ENCODE measurements at regions not wholly inside any gene's neighbourhood (a gene's known extent, or its start where the extent isn't known, plus 50 kb on each side); places are given as distances from the start of the nearest gene placed in this dataset.
"Not testable (repeated sequence)": the region's sequence is repeated elsewhere in the genome, so short reads cannot be mapped to it uniquely, and the experiment has no call there.

DNA sequence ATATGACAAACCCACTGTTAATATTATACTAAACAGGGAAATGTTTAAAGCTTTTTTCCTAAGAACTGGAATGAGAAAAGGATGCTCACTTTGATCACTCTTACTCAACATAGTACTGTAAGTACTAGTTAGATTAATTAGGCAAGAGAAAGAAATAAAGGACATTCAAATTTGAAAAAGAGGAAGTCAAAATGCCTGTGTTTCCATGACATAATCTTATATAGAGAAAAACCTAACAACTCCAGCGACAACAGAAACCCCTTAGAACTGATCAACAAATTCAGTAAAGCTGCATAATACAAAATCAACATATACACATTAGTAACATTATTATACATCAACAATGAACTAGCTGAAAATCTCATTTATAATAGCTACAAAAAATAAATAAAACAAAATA, 200.6 kb upstream of the ROBO1 start:
- Histone ChIP-seq H3K36me3 (replicated peaks in 1 of 2; ENCODE audit: insufficient read depth in 1 of 2, low read depth in 2 of 2) (no peaks in the 10 kb centered on the region), H3K4me1 (no peaks in the 10 kb centered on the region), H3K4me3 (no peak overlapping the region), H3K27me3 (no peaks in the 10 kb centered on the region), H3K27ac (no peak overlapping the region), H3K9me3 (no peaks in the 10 kb centered on the region)
- intact Hi-C loops (cut with DNase I) = no loop called here
- no peak for ATAC-seq
- DNase-seq = no peak
- WGBS, 2 donors = 67 to 68% methylated on average over 1 of the region's 1 CpG
- no peak for TF ChIP-seq POLR2A (IDR thresholded peaks at IDR 0.05)
- TF ChIP-seq, protein P1, sequence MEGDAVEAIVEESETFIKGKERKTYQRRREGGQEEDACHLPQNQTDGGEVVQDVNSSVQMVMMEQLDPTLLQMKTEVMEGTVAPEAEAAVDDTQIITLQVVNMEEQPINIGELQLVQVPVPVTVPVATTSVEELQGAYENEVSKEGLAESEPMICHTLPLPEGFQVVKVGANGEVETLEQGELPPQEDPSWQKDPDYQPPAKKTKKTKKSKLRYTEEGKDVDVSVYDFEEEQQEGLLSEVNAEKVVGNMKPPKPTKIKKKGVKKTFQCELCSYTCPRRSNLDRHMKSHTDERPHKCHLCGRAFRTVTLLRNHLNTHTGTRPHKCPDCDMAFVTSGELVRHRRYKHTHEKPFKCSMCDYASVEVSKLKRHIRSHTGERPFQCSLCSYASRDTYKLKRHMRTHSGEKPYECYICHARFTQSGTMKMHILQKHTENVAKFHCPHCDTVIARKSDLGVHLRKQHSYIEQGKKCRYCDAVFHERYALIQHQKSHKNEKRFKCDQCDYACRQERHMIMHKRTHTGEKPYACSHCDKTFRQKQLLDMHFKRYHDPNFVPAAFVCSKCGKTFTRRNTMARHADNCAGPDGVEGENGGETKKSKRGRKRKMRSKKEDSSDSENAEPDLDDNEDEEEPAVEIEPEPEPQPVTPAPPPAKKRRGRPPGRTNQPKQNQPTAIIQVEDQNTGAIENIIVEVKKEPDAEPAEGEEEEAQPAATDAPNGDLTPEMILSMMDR (IDR thresholded peaks at IDR 0.05) = no peak

DNA sequence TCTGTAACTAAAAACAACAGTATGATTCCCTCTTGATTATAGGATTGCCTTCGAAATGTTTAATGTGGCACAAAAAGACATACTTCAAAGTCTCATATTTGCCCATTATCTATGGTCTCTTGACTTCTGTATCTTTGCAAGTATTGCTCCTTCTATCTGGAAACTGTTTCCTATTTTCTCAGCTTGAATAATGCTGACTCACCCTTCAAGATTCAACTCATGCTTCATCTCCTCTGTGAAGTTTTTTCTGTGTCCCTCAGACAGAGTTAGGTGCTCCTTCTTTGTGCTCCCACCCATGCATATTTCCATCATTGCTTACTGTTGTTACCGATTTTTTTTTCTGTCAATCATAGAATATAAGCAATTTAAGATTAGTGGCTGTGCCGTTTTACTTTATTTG, 192.8 kb upstream of the ROBO1 start:
- 22 to 33% methylated on average over 3 of the region's 3 CpGs for WGBS, 2 donors
- H3K4me1 ChIP-seq = no peaks in the 10 kb centered on the region
- no peak overlapping the region for H3K27ac ChIP-seq
- H3K4me3 ChIP-seq = no peak overlapping the region
- TF ChIP-seq, protein P1 (IDR thresholded peaks at IDR 0.05) = no peak
- TF ChIP-seq POLR2A (IDR thresholded peaks at IDR 0.05) = no peak
- DNase-seq = no peak
- no peaks in the 10 kb centered on the region for H3K36me3 ChIP-seq (replicated peaks in 1 of 2; ENCODE audit: insufficient read depth in 1 of 2, low read depth in 2 of 2)
- no peaks in the 10 kb centered on the region for H3K27me3 ChIP-seq
- intact Hi-C loops (cut with DNase I) = no loop called here
- H3K9me3 ChIP-seq = no peaks in the 10 kb centered on the region
- ATAC-seq = no peak

DNA sequence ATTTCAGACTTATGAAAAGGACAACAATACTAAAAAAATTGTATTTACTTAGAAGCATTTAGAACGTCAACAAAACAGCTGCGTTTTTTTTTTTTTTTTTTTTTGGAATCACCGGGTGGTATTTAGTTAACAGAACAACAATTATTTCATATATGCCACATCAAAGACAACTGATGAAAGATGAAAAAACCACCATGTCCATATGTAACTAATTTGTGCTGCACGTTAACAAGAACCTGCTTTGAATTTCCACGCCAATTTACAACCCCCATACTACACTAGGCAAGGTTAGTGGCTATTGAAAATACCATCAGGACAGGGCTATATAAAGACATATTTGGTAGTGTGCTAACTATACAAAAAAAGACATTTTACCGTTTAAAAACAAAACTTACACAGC, 189.3 kb upstream of the ROBO1 start:
- intact Hi-C loops (cut with DNase I) = no loop called here
- DNase-seq (no peak), ATAC-seq (no peak)
- no peaks in the 10 kb centered on the region for H3K4me1 ChIP-seq
- H3K36me3 ChIP-seq (replicated peaks in 1 of 2; ENCODE audit: insufficient read depth in 1 of 2, low read depth in 2 of 2) = no peaks in the 10 kb centered on the region
- H3K4me3 ChIP-seq = no peak overlapping the region
- WGBS, 2 donors = 55% methylated on average over 6 of the region's 6 CpGs
- no peaks in the 10 kb centered on the region for H3K27me3 ChIP-seq
- no peak overlapping the region for H3K27ac ChIP-seq
- TF ChIP-seq POLR2A (IDR thresholded peaks at IDR 0.05) = no peak
- TF ChIP-seq, protein P1 (IDR thresholded peaks at IDR 0.05) = no peak
- H3K9me3 ChIP-seq = no peaks in the 10 kb centered on the region

DNA sequence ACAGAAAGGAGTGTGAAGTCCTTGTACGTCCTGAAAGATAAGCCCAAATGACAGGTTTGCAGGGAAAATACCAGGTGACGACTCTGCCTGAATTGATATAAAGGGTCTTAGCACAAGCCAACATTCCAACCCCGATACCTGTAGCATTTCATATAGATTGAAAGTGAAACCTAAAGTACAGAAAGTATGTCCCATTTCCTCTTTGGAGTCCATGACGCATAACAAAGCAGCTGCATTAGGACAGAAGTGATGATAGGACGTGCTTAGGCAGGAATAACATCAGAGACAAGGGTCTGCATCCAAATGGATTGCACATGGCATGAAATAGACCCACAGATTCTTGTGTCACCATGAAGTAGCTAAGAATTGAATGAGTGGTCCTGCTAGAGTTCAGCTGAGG, 187.0 kb upstream of the ROBO1 start:
- Histone ChIP-seq H3K4me1 (no peaks in the 10 kb centered on the region), H3K27ac (no peak overlapping the region), H3K4me3 (no peak overlapping the region), H3K36me3 (replicated peaks in 1 of 2; ENCODE audit: insufficient read depth in 1 of 2, low read depth in 2 of 2) (no peaks in the 10 kb centered on the region), H3K27me3 (no peaks in the 10 kb centered on the region), H3K9me3 (no peaks in the 10 kb centered on the region)
- TF ChIP-seq, protein P1 (IDR thresholded peaks at IDR 0.05) = no peak
- no peak for TF ChIP-seq POLR2A (IDR thresholded peaks at IDR 0.05)
- WGBS, 2 donors = 50 to 67% methylated on average over 5 of the region's 5 CpGs
- intact Hi-C loops (cut with DNase I) = no loop called here
- DNase-seq (no peak), ATAC-seq (no peak)

DNA sequence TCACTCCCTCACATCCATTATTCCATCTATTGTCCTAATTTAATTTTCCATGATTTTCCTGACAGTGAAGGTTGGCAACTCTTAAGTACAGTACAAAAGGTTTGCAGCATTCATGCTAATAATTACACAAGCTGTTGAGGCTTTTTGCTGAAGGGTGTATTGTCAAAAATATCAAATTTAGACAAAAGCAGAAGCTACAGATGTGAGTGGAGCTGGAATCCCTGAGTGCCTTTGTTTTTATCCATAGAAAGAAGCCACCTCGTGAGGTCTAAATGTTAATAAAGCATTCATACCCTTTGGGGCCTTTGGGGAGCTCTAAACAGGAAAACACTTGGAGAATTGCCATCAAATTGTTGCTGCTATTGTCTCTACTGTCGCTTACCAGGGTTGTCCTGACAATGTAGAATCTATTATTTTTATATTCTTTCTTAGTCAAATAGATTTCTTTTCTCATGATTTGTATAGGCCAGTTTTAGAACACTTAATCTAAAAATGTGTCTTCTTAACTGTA, 185.8 kb upstream of the ROBO1 start:
- DNase-seq (no peak), ATAC-seq (no peak)
- H3K27me3 ChIP-seq = no peaks in the 10 kb centered on the region
- no peaks in the 10 kb centered on the region for H3K36me3 ChIP-seq (replicated peaks in 1 of 2; ENCODE audit: insufficient read depth in 1 of 2, low read depth in 2 of 2)
- H3K9me3 ChIP-seq = no peaks in the 10 kb centered on the region
- intact Hi-C loops (cut with DNase I) = no loop called here
- no peak overlapping the region for H3K27ac ChIP-seq
- 48 to 49% methylated on average over 2 of the region's 2 CpGs for WGBS, 2 donors
- TF ChIP-seq, protein P1 (IDR thresholded peaks at IDR 0.05) = no peak
- no peak for TF ChIP-seq POLR2A (IDR thresholded peaks at IDR 0.05)
- no peak overlapping the region for H3K4me3 ChIP-seq
- H3K4me1 ChIP-seq = no peaks in the 10 kb centered on the region

DNA sequence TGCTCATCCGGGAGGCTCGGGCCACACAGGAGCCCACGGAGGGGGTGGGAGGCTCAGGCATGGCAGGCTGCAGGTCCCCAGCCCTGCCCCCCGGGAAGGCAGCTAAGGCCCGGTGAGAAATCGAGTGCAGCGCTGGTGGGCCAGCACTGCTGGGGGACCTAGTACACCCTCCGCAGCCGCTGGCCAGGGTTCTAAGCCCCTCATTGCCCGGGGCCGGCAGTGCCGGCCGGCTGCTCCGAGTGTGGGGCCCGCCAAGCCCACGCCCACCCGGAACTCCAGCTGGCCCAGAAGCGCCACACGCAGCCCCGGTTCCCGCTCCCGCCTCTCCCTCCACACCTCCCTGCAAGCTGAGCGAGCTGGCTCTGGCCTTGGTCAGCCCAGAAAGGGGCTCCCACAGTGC, 183.6 kb upstream of the ROBO1 start:
- H3K9me3 ChIP-seq; H3K36me3 ChIP-seq (replicated peaks in 1 of 2; ENCODE audit: insufficient read depth in 1 of 2, low read depth in 2 of 2); H3K4me3 ChIP-seq; ATAC-seq; DNase-seq; H3K27me3 ChIP-seq; intact Hi-C loops (cut with DNase I); H3K27ac ChIP-seq; H3K4me1 ChIP-seq: not testable (repeated sequence)
- WGBS, 2 donors = 92 to 93% methylated on average over 7 to 23 of the region's 23 CpGs
